Dedifferentiated amniotic fluid mesenchymal stem cell (primary cell): ENCODE measurements at regions not wholly inside any gene's neighbourhood (a gene's known extent, or its start where the extent isn't known, plus 50 kb on each side); places are given as distances from the start of the nearest gene placed in this dataset.

Experiments
- DNase-seq: peaks from one replicate; pipeline ENCODE4 v3.0.0-alpha.2; 2016; ENCODE audit errors: extremely low spot score

DNA sequence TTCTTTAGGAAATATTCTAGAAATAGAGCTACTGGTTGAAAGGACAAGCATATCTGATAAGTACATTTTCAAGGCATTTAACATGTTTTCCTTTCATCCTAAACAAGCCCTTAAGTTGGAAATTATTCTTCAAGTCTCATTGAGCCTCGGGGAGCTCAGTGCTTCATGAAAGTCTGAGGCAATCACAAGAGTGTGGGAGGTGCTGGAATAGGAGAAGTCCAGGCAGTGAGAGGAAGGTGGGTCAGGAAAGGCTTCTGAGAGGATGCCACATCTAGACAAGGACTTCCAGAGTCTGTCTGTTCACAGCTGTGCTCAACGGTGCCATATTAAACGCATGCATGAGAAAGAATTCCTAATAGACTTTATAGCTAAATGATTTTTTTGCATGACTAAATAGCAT is 69.8 kb downstream of the CD83 start:
- DNase-seq, result no peak

DNA sequence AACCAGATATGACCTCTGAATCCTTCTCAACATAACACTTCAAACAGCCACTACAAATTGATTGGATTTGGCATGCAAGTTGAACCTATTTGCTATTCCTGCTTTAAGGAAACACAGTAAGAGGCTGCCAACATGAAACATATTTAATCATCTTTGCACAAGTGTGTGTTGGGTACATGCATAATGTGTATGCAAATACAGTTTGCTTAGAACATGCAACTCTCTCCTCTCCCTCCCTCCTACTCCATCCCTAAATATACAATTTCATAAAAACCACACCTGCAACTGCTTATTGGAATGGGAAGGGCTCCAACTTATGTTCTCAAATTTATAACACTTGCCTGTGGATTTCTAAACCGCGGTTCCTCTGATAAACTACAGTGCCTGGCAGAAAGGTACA is 71.5 kb downstream of the CD83 start:
- DNase-seq, result no peak

DNA sequence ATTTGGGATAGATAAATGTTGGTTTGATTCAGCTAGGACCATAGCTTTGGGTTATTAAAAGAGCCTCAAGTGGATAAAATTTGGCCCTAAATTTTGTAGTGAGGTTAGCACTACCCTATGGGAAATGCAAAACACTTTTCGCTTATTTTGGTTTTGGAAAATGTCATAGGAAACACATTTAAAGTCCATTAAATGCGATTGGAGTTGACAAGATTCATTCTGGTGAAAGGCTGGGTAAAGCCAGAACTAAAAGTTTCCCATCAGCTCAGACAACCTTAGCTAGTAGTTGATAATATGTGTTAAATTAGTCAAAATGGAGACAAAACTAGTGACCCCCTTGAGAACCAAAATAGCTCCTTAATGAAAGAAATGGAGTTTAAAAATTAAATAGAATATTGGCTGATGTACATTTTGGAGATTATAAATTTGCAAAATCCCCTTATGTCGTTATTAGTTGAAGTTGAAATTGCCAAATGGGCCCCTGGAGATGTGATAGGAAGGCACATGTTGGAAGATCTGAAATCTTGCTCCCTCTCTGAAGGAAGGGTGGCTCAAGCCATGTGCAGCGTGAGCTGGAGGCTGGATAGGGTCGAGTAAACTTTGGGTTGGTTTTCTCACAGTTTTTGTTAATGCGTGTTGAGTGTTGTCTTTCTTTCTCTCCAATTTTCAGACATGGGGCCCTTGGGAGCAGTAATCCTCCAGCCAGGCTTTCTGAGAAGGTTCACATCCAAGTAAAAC is 72.8 kb downstream of the CD83 start:
- no peak for DNase-seq

DNA sequence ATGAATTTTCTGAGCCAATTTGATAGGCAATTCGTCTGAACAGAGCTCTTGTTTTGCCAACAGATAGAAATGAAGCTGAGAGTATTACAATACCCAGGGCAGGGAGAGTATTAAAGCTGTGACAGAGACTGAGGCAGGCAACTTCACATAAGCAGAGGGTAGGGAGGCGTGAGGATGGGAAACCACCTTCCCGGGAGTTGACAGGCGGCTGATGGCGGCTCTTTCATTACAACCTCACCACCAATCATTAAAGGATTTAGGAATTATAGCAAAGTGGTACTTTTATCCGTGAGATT is 73.3 kb downstream of the CD83 start:
- DNase-seq, result no peak

DNA sequence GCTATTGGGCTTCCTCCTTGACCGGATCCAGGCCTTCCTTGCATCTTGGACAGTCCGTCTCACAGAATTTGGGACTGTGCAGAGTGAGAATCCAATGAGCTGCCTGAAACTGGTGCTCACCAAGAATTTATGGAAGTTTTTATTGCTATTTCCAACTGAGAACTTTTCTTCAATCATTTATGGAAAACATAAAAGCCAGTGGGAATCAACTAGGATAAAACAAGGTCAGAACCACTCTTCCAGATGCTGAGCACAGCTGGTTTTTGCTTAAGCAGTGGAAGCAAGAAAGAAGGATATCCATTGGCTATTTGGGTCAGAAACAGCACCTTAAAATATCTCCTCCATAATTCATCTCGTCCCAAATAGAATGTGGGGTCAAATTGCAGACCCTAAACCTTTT is 74.2 kb downstream of the CD83 start:
- DNase-seq, result no peak

DNA sequence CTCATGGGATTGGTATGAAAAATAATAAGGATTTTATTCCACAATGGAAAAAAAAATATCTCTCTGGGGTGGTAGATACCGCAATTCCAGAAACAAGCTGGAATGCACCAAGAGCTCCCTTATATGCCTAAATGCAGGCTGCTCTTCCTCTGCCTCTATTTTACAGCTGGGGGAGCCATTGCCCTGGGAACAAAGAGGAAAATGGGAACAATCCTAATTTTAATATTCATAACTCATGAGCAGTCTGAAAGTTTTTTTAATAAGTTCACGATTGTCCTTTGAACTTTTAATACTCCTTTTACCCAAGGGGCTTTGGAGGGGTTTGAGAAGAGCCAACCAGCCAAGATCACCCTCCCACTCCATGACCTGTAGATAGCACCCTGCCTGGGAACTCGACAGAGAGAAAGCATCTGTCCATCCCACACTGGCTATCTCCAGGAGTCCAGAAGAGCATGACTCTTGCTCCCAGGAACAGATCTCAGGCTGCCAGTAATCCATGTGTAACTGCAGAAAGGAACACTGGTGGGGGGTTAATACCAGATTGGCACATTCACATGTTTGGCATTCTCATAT is 74.7 kb downstream of the CD83 start:
- DNase-seq, result no peak

DNA sequence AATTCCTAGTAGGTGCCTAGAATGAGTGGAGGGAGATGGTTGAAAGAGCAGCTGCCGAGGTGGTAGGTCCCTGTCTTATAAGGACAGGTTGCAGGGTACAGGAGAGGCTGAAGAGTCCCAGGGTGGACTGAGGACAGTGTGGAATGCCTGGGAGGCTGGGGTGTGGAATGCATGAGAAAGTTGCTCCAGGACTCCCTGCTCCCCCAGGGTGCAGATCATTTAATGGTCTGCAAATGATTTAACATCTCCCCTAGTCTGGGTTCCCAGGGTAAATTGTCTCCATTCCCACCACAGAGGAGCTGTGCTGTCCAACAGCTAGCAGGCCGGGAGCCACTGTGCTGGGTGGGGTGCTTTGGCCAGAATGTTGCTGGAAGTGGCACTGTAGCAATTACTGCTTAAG is 76.0 kb downstream of the CD83 start:
- DNase-seq, result no peak

DNA sequence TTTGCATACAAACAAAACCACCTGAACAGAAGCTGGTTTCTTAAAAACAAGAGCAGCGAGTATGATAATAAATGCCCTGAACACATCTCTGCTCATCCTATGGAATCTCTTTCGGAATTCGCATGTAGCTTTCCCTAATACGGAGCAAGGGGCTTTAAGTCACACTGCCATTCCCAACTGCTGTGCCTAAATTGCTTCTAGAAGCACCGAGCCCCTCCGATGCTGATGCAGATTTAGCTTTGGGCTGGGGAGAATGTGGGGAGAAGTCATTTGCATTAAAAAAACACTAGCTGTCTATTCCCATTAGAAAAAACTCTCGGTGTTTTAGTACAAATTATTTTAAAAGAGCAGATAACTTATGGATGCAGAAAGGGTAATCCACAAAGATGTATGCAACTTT is 76.9 kb downstream of the CD83 start:
- no peak for DNase-seq

DNA sequence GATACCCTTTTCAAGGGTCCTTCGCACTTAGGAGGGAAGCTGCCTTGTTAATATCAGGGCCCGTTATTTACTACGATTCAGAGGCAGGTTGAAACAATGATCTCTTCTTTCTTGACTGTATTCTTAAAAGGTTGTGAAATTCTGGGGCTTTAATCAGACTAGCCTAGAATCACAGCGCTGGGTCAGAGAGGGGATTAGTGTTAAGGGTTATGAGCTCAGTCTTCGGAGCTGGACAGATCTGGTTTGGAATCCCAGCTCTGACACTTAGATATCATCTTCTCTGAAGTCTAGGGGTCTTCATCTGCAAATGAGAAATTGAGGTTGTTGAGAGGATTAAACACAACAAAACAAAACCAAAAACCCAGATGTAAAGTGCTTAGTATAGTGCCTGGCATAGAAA is 77.4 kb downstream of the CD83 start:
- DNase-seq, result no peak

DNA sequence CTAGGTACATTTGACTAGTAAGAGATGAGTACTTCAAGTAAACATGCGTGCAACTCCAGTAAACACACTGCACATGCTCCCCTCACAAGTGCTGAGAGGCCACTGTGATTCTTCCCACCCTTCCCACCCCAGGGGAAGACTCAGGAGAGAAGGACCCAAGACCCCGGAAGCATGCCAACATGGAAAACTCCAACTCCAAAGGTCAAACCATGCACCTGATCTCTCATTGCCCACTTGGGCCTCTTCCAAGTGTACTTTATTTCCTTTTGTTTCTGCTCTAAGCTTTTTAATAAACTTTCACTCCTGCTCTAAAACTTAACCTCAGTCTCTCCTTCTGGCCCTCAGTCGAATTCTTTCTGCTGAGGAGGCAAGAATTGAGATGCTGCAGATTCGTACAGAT is 78.5 kb downstream of the CD83 start:
- DNase-seq, result no peak

DNA sequence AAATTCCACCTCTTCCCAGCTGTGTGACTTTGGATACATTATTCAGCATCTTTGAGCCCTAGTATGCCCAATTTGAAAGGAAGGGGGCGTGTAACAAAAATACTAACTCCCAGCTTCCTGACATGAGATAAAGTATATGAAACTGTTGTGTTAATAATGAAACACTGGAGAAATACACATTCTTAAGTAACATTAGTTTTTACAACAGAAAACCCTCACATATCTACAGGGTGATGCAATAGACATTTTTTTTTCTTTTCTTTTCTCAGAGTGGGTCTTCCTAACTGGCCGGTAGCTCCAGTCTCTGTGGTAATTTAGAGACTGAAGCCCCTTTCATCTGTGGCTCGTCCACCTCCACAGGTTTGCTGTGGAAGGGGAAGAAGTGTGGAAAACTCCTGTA is 79.5 kb downstream of the CD83 start:
- DNase-seq, result no peak

DNA sequence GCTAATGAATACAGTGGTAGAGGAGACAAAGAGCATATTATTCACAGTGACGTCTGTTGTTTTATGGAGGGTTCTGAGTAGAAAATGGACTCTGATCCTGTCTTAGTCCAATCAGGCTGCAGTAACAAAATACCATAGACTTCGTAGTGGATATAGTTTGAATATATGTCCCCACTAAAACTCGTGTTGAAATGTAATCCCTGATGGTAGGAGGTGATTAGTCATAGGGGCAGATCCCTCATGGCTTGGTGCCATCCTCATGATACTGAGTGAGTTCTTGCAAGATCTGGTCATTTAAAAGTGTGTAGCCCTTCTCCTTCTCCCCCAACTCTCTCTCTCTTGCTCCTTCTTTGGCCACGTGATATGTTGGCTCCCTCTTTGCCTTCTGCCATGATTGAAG is 82.5 kb downstream of the CD83 start:
- DNase-seq, result no peak

DNA sequence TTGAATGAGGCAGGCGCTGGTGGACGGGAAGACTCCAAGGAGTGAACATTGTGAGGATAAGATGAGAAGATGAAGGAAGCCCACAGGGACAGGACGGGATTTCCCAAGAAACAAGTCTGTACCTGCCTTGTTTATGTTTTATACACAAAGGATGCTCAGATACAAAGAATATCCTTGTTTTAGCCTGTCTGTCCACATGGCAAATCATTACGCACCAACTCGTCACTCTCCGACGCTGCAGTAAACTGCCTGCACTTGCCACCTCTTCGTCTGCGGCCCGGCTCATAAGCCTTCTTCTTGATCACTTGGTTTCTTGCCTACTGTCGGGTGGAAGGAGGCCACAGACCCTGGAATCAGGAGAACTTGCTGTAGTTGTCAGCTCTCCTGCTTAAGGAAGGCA is 85.4 kb downstream of the CD83 start:
- no peak for DNase-seq

DNA sequence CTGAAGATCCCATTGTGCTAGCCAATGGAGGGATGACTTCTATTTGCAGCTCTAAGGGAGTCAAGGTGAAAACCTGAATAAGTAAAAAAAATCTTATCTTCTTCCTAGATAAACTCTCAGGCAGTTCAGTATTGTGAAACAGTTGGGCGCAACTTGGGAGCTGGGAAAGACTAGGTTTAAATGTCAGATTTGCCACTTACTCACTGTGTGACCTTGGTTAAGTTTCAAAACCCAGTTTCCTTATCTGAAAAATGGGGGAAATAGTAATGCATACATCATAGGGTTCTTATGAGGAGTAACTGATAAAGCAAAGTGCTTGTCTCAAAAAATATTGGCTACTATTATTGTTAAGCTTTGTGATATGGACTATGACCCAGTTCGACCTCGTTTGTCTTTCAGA is 88.8 kb downstream of the CD83 start:
- no peak for DNase-seq

DNA sequence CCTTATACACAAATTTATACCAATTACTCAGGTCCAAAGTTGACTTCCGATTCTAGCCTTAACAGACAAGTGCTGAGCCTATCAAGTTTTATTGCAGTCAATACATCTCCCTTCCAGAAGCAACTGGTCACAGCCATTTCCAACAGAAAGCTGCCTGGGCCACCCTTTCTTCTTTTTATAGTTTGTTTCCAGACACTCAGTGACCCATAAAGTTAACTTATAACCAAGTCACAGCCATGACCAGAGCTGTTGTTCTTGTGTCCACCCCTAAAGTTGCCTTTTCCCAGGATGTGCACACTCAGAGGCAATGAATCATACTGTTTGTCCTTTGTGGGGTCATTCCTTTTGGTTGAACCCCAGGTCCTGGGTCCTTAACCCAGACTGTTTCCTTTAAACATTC is 89.9 kb downstream of the CD83 start:
- no peak for DNase-seq

DNA sequence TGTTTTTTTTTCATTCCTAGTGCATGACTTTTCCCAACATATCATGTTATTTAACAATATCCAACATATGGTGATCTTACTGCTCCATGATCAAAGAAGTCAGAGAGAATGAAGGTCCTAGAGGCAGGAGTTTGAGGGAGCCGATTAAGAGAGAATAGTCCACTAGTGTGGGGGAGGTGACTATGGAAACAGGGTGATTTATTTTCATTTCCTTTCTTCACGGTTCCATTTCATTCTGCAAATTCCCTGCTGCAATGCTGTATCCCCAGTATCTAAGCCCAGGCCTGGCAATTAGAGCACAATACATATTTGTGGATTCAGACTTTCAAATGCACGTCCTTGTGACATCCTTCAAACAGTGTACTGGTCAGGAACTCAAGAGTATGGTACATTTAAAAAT is 91.4 kb downstream of the CD83 start:
- no peak for DNase-seq

DNA sequence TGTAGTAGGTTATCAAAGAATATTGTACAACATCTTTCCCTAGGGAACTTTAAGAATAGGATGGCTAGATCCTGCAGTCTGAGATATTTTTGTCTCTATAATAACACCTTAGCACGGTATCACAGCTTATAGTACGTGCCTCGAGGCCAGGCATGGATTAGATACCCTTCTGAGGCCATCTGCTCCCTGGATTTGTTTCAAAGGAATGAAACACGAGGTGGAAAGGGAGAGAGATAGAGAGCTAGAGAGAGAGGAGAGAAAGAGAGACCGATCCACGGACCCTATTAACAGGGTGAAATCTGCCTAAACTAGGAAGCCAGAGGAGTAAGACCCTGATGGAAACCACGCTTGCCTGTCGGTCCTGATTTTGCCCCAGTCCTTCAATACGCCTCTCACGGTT is 92.5 kb downstream of the CD83 start:
- no peak for DNase-seq

DNA sequence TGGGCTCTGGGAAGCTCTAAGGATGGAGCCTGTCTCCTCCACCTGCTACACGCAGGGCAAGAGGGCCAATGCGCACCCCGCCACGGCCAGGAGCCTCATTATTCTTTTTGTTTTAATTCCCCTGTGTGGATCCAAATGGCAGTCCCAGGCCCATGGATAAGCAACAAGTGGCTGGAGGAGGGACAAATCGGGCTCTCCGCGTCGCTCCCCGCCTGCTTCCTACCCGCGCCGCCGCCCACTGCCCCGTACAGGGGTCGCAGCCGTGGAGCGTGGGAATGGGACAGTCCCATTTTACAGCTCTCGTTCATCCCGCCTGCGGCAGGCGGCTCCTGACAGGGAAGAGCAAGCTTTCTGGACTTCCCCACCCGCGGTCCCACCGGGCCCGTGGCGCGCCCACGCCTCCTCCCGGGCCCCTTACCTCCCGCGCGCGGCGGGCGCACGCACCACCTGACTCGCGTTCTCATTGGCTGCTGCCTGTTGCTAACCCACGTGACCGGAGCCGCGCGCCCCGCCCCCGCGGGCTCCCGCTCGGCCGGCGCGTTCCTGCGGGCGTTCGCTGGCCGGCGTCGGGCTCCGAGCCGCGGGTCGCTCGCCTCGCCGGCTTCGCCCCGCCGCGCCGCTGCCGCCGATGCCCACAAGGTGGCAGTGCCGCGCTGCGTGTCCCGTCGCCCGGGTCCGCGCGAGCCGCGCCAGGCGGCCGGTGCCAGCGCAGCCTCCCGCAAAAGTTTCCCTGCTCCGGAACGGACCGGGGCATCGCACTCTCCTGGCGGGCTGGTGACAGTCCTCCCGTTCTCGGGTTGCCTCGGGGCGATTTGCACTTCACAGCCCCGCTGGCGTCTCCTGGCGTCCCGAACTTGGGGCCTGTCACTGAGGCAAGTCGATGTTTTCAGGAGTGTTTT is 93.3 kb downstream of the CD83 start:
- DNase-seq, result peak; percentile 81

DNA sequence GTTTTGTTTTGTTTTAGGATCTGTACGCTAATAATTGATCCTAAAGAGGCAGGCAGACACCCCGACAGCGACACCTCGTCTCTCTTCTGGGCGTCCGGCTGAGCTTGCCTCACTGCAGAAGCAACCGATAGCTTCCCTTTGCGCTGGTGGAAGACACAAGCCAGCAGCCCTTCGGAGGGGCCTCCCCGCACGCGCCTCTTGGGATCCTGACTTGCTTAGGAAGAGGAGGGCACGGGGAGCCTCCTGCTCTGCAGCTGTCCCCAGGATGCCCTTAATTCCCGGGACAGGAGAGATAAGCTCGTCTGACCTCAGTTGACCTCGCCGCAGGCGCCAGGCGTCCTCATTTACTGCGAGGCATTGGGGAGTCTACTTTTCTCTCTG is 94.0 kb downstream of the CD83 start:
- no peak for DNase-seq

DNA sequence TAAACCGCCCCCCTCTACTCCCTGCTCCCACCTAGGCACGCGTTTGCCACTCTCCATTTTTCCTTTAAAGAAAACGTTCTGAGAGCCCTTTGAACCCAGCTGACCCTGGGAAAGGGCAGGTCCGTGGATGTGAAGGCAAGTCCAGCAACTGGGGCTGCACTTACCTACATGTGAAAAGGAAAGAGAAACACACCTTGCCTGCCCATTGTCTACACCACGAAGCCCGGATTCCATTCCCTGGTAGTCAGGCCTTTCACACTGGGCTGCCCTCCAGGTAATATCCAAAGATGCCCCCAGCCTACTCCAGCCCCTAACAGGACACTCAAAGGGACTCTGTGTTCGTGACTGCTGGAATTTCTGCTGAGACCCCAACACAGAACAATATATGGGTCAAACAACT is 94.4 kb downstream of the CD83 start:
- DNase-seq, result no peak

DNA sequence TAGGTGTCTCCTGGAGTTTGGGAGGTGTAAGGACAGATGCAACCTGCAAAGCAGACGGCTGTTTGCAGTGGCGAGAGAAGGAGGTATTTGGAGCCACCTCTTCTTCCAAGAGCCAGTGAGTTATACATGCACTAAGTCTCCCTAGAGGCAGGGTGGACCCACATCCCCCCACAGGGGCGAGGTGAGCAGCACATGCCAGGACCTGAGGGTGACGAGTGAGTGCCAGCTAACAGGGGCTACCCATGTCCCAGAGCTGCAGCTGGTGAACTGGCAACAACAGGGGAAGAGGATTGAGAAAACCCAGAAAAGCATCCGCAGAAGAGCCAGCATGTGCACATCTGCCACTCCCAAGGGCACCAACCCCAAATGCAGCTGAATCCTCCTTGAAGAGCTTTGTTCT is 95.1 kb downstream of the CD83 start:
- DNase-seq, result no peak

DNA sequence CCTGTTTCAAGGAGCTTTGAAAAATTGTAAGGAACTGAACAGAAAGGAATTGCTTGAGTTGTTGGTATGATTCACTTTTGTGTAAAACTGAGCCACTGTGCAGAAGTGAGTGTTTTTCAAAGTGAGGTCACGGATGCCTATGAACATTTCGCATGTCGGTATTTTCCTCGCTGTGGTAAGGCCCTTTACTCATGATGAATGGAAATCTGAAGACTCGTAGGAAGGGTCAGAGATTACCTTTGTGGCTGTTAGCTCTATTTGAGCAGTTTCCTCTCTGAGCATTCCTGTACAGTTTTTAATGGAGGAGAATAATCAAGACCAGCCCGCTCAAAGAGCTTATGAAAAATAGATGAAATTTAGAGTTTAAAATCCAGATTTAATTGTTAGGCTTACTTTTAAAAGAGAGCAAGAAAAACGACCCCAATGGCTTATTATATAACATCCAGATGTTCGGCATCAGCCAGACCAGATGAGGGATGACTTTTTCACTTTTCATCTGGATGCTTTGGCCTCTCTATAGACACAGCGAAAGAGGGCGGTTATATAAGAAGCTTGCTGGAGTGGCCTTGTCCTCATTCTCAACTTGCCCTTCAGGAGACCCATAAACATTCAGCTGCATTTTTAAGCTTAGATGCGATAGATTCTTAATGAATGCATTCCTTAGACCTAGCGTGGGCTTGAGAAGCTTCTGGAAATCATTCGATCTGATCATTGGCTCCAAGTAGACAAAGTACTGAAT is 99.5 kb downstream of the CD83 start:
- no peak for DNase-seq
